Skeletal muscle satellite cell (primary cell): ENCODE measurements at regions not wholly inside any gene's neighbourhood (a gene's known extent, or its start where the extent isn't known, plus 50 kb on each side); places are given as distances from the start of the nearest gene placed in this dataset.

Experiments
- H3K27me3 ChIP-seq: 2 replicates; pipeline ENCODE4 v1.7.0; 2013; ENCODE audit warnings: low read length; ENCODE audit not compliant: control insufficient read depth, insufficient read depth
- H3K36me3 ChIP-seq: 2 replicates; pipeline ENCODE4 v1.7.0; 2013; ENCODE audit warnings: mild to moderate bottlenecking, control low read depth, low read length; ENCODE audit not compliant: insufficient read depth
- H3K4me1 ChIP-seq: 2 replicates; pipeline ENCODE4 v1.7.0; 2013; ENCODE audit warnings: low read length; ENCODE audit not compliant: control insufficient read depth, insufficient read depth
- H3K4me2 ChIP-seq: 2 replicates; pipeline ENCODE4 v1.7.0; 2013; ENCODE audit warnings: mild to moderate bottlenecking, low read length
- H3K4me3 ChIP-seq: 2 replicates; pipeline ENCODE4 v1.7.0; 2013; ENCODE audit warnings: low read length
- H3K9ac ChIP-seq: 2 replicates; pipeline ENCODE4 v1.7.0; 2013; ENCODE audit warnings: mild to moderate bottlenecking, low read depth, low read length, moderate library complexity
- H3K9me3 ChIP-seq: replicated peaks from 2 replicates; pipeline ENCODE4 v1.7.0; 2013; ENCODE audit warnings: mild to moderate bottlenecking, control low read depth, low read length

- no peaks in the 10 kb centered on the region for H3K36me3 ChIP-seq
- no peaks in the 10 kb centered on the region for H3K4me1 ChIP-seq
- H3K4me3 ChIP-seq = no peak overlapping the region
- no peaks in the 10 kb centered on the region for H3K27me3 ChIP-seq
- no peak overlapping the region for H3K4me2 ChIP-seq
- no peak overlapping the region for H3K9ac ChIP-seq
- no peaks in the 10 kb centered on the region for H3K9me3 ChIP-seq
These were observed 839.7 kb downstream of the GATA3 start for GRCh38 chr10:8894148-8894547.

- no peaks in the 10 kb centered on the region for H3K4me1 ChIP-seq
- no peak overlapping the region for H3K4me2 ChIP-seq
- no peak overlapping the region for H3K9ac ChIP-seq
- no peaks in the 10 kb centered on the region for H3K36me3 ChIP-seq
- H3K4me3 ChIP-seq = no peak overlapping the region
- H3K9me3 ChIP-seq = no peaks in the 10 kb centered on the region
- H3K27me3 ChIP-seq = no peaks in the 10 kb centered on the region
These were observed 843.3 kb downstream of the GATA3 start for GRCh38 chr10:8897769-8898168.

GRCh38 chr10:8898745-8899330, 844.4 kb downstream of the GATA3 start:
- Histone ChIP-seq H3K9me3 (no peaks in the 10 kb centered on the region), H3K4me1 (no peaks in the 10 kb centered on the region), H3K4me2 (no peak overlapping the region), H3K9ac (no peak overlapping the region), H3K4me3 (no peak overlapping the region), H3K27me3 (no peaks in the 10 kb centered on the region), H3K36me3 (no peaks in the 10 kb centered on the region)

GRCh38 chr10:8902926-8903325, 848.4 kb downstream of the GATA3 start:
- H3K9ac ChIP-seq = no peak overlapping the region
- no peaks in the 10 kb centered on the region for H3K36me3 ChIP-seq
- H3K9me3 ChIP-seq = no peaks in the 10 kb centered on the region
- H3K27me3 ChIP-seq = no peaks in the 10 kb centered on the region
- no peaks in the 10 kb centered on the region for H3K4me1 ChIP-seq
- no peak overlapping the region for H3K4me2 ChIP-seq
- no peak overlapping the region for H3K4me3 ChIP-seq

GRCh38 chr10:8908013-8908412, 853.5 kb downstream of the GATA3 start:
- Histone ChIP-seq H3K9me3 (no peaks in the 10 kb centered on the region), H3K4me2 (no peak overlapping the region), H3K27me3 (no peaks in the 10 kb centered on the region), H3K4me1 (no peaks in the 10 kb centered on the region), H3K9ac (no peak overlapping the region), H3K36me3 (no peaks in the 10 kb centered on the region), H3K4me3 (no peak overlapping the region)

GRCh38 chr10:8910314-8910713, 855.8 kb downstream of the GATA3 start:
- Histone ChIP-seq H3K9me3 (no peaks in the 10 kb centered on the region), H3K4me1 (peaks cover 5% of the 10 kb centered on the region), H3K36me3 (no peaks in the 10 kb centered on the region), H3K4me3 (no peak overlapping the region), H3K27me3 (no peaks in the 10 kb centered on the region), H3K9ac (no peak overlapping the region), H3K4me2 (no peak overlapping the region)

GRCh38 chr10:8911032-8911431, 856.5 kb downstream of the GATA3 start:
- H3K9me3 ChIP-seq = no peaks in the 10 kb centered on the region

GRCh38 chr10:8912108-8912507, 857.6 kb downstream of the GATA3 start:
- no peaks in the 10 kb centered on the region for H3K36me3 ChIP-seq
- H3K9me3 ChIP-seq = no peaks in the 10 kb centered on the region
- no peaks in the 10 kb centered on the region for H3K27me3 ChIP-seq
- H3K9ac ChIP-seq = no peak overlapping the region
- H3K4me2 ChIP-seq = no peak overlapping the region
- H3K4me3 ChIP-seq = no peak overlapping the region
- H3K4me1 ChIP-seq = peaks cover 5% of the 10 kb centered on the region

More at GRCh38 chr10:8911032-8911431, 856.5 kb downstream of the GATA3 start:
- peaks cover 5% of the 10 kb centered on the region for H3K4me1 ChIP-seq
- H3K27me3 ChIP-seq = no peaks in the 10 kb centered on the region
- H3K9ac ChIP-seq = no peak overlapping the region
- no peak overlapping the region for H3K4me2 ChIP-seq
- H3K36me3 ChIP-seq = no peaks in the 10 kb centered on the region
- H3K4me3 ChIP-seq = no peak overlapping the region

- Histone ChIP-seq H3K9ac (no peak overlapping the region), H3K36me3 (no peaks in the 10 kb centered on the region), H3K27me3 (no peaks in the 10 kb centered on the region), H3K4me3 (no peak overlapping the region), H3K9me3 (no peaks in the 10 kb centered on the region), H3K4me2 (no peak overlapping the region), H3K4me1 (peaks cover 5% of the 10 kb centered on the region)
These were observed 859.2 kb downstream of the GATA3 start for GRCh38 chr10:8913720-8914119.

- H3K4me3 ChIP-seq = no peak overlapping the region
- no peaks in the 10 kb centered on the region for H3K4me1 ChIP-seq
- H3K4me2 ChIP-seq = peak overlapping the region; percentile 3
- H3K27me3 ChIP-seq = no peaks in the 10 kb centered on the region
- no peaks in the 10 kb centered on the region for H3K9me3 ChIP-seq
- H3K9ac ChIP-seq = no peak overlapping the region
- no peaks in the 10 kb centered on the region for H3K36me3 ChIP-seq
These were observed 864.8 kb downstream of the GATA3 start for GRCh38 chr10:8919280-8919679.

GRCh38 chr10:8921568-8921967, 867.1 kb downstream of the GATA3 start:
- no peak overlapping the region for H3K4me3 ChIP-seq
- H3K4me1 ChIP-seq = no peaks in the 10 kb centered on the region
- no peaks in the 10 kb centered on the region for H3K27me3 ChIP-seq
- H3K9me3 ChIP-seq = no peaks in the 10 kb centered on the region
- no peak overlapping the region for H3K4me2 ChIP-seq
- H3K36me3 ChIP-seq = no peaks in the 10 kb centered on the region
- H3K9ac ChIP-seq = no peak overlapping the region

- no peak overlapping the region for H3K4me2 ChIP-seq
- H3K27me3 ChIP-seq = no peaks in the 10 kb centered on the region
- no peaks in the 10 kb centered on the region for H3K36me3 ChIP-seq
- H3K4me3 ChIP-seq = no peak overlapping the region
- H3K9me3 ChIP-seq = no peaks in the 10 kb centered on the region
- no peaks in the 10 kb centered on the region for H3K4me1 ChIP-seq
- H3K9ac ChIP-seq = no peak overlapping the region
These were observed 868.6 kb downstream of the GATA3 start for GRCh38 chr10:8923096-8923495.
